ENCODE measurements at regions not wholly inside any gene's neighbourhood (a gene's known extent, or its start where the extent isn't known, plus 50 kb on each side); places are given as distances from the start of the nearest gene placed in this dataset.
"Not testable (repeated sequence)": the region's sequence is repeated elsewhere in the genome, so short reads cannot be mapped to it uniquely, and the experiment has no call there.

DNA sequence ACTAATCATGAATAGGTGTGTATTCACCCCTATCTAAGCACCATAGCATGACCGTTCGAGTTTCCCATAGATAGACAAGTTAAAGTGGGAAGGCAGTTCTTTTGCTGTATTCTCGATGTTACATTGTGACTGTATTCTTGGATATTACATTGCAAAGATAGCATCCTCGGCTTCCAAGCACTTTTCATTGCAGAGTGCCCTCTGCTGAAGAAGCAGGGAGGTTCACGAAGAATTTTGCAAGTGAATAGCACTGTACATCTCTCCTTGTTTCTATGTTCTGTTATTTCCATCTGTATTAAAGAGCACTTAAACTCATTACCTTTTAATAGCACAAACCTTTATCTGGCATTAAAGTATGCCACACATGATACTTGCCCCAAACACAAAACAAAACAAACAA lies 426.7 kb upstream of the ARX start:
- Histone ChIP-seq H3K9ac (ENCODE audit: low read depth, low read length) (no peak overlapping the region), H3K27me3 (ENCODE audit: control insufficient read depth, insufficient read depth, low read length) (no peaks in the 10 kb centered on the region), H3K36me3 (ENCODE audit: control insufficient read depth, insufficient read depth, low read length) (no peaks in the 10 kb centered on the region)

DNA sequence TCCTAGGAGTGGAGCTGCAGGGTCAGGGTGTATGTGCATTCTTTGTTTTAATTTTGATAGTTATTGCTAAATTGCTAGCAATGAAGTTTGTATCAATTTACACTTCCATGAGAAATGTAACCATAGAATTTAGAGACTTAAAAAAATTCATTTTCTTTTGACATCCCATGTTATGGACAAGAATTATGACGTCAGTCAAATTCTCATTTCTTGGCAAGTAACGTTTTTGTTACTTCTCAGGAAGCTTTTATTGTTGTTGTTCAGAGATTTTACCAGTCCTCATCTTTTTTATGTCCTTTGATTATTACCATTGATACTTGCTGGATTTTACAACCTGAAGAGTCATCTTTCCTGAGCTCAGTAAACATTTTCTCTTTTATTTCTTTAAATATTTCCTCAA lies 417.5 kb upstream of the ARX start:
- Histone ChIP-seq H3K27me3 (ENCODE audit: control insufficient read depth, insufficient read depth, low read length) (no peaks in the 10 kb centered on the region), H3K4me3 (ENCODE audit: low read depth, low read length) (no peak overlapping the region), H3K9me3 (ENCODE audit: control insufficient read depth, insufficient read depth, low read length) (peaks cover 3% of the 10 kb centered on the region), H3K4me1 (ENCODE audit: control insufficient read depth, insufficient read depth, low read length) (no peaks in the 10 kb centered on the region), H3K36me3 (ENCODE audit: control insufficient read depth, insufficient read depth, low read length) (no peaks in the 10 kb centered on the region), H3K9ac (ENCODE audit: low read depth, low read length) (no peak overlapping the region)

More for the DNA sequence above, 426.7 kb upstream of the ARX start:
- Histone ChIP-seq H3K4me3 (ENCODE audit: low read depth, low read length) (no peak overlapping the region), H3K4me1 (ENCODE audit: control insufficient read depth, insufficient read depth, low read length) (no peaks in the 10 kb centered on the region), H3K9me3 (ENCODE audit: control insufficient read depth, insufficient read depth, low read length) (no peaks in the 10 kb centered on the region)

DNA sequence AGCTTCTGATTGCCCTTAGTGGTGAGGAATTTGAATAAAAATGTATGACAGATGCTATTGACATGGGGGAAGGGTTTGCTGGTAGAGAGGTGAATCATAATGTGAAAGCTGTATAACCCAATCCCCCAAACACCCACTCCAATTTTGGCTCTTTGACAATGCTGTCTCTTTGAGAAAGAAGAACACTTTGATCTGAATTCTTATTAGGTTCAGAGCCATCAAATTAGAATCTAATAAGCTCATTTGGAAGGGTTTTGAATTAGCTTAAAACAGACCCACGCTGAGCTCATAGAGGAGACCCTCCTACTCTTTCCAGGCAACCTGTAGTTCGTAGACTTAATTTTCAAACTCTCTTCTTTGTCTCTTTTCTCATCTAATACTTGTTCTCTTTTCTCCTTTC lies 416.6 kb upstream of the ARX start:
- H3K36me3 ChIP-seq (ENCODE audit: control insufficient read depth, insufficient read depth, low read length), result no peaks in the 10 kb centered on the region
- H3K27me3 ChIP-seq (ENCODE audit: control insufficient read depth, insufficient read depth, low read length), result no peaks in the 10 kb centered on the region
- H3K9me3 ChIP-seq (ENCODE audit: control insufficient read depth, insufficient read depth, low read length), result peaks cover 3% of the 10 kb centered on the region
- no peak overlapping the region for H3K4me3 ChIP-seq (ENCODE audit: low read depth, low read length)
- no peaks in the 10 kb centered on the region for H3K4me1 ChIP-seq (ENCODE audit: control insufficient read depth, insufficient read depth, low read length)
- H3K9ac ChIP-seq (ENCODE audit: low read depth, low read length), result no peak overlapping the region

DNA sequence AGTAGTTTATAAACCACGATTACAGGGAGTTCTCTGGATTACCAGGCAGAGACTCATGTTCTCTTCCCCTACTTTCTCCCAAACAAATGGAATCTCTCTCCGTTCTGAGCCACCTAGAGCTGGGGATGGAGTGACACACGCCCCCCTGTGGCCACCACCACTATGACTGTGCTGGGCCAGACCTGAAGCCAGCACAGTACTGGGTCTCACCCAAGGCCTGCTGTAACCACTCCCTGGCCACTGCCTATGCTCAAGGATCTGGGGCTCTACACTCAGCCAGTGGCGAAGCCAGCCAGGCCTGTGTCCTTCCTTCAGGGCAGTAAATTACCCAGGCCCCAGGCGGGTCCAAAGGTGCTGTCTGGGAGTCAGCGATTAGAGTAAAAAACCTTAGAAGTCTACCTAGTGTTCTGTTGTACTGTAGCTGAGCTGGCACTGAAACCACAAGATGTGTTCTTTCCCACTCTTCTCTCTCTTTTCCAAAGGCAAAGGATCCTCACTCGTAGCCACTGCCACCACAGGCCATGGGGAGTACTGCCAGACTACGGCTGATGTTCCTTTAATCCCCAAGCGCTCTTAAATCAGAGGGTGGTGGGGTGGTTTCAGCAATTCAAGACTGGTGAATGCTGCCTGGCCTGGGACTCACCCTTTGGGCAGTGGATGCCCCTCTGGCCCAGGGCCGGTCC lies 412.2 kb upstream of the ARX start:
- Histone ChIP-seq H3K4me3 (ENCODE audit: low read depth, low read length) (no peak overlapping the region), H3K9ac (ENCODE audit: low read depth, low read length) (no peak overlapping the region), H3K9me3 (ENCODE audit: control insufficient read depth, insufficient read depth, low read length) (peaks cover 3% of the 10 kb centered on the region), H3K4me1 (ENCODE audit: control insufficient read depth, insufficient read depth, low read length) (no peaks in the 10 kb centered on the region), H3K27me3 (ENCODE audit: control insufficient read depth, insufficient read depth, low read length) (no peaks in the 10 kb centered on the region), H3K36me3 (ENCODE audit: control insufficient read depth, insufficient read depth, low read length) (no peaks in the 10 kb centered on the region)

DNA sequence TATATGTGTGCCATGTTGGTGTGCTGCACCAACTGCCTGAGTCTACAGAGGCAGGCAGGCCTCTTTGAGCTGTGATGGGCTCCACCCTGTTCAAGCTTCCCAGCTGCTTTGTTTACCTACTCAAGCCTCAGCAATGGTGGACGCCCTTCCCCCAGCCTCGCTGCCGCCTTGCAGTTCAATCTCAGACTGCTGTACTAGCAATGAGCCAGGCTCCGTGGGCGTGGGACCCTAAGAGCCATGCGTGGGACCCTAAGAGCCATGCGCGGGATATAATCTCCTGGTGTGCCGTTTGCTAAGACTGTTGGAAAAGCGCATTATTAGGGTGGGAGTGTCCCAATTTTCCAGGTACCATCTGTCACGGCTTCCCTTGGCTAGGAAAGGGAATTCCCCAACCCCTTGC lies 388.4 kb upstream of the ARX start:
- not testable (repeated sequence) for H3K4me1 ChIP-seq (ENCODE audit: control insufficient read depth, insufficient read depth, low read length); H3K36me3 ChIP-seq (ENCODE audit: control insufficient read depth, insufficient read depth, low read length); H3K27me3 ChIP-seq (ENCODE audit: control insufficient read depth, insufficient read depth, low read length); H3K9me3 ChIP-seq (ENCODE audit: control insufficient read depth, insufficient read depth, low read length); H3K4me3 ChIP-seq (ENCODE audit: low read depth, low read length); H3K9ac ChIP-seq (ENCODE audit: low read depth, low read length)

DNA sequence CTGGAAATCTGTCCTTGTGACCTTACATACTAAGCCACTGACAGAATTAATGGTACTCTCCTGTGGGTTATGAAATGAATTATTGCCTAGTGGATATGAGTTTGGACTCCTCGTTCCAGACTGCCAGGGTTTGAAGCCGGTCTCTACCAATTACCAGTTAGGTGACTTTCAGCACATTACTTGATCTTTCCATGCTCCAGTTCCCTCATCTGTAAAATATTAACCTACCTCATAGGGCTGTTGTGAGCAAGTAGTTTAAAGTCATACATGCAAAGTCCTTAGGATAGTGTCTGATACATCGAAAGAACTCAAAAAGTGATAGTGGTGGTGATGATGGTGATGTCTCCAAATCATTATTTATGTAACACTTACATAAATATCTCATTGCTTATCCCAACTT lies 373.5 kb upstream of the ARX start:
- Histone ChIP-seq H3K27me3 (ENCODE audit: control insufficient read depth, insufficient read depth, low read length) (no peaks in the 10 kb centered on the region), H3K9ac (ENCODE audit: low read depth, low read length) (no peak overlapping the region), H3K36me3 (ENCODE audit: control insufficient read depth, insufficient read depth, low read length) (no peaks in the 10 kb centered on the region), H3K4me3 (ENCODE audit: low read depth, low read length) (no peak overlapping the region), H3K9me3 (ENCODE audit: control insufficient read depth, insufficient read depth, low read length) (peaks cover 3% of the 10 kb centered on the region), H3K4me1 (ENCODE audit: control insufficient read depth, insufficient read depth, low read length) (no peaks in the 10 kb centered on the region)

DNA sequence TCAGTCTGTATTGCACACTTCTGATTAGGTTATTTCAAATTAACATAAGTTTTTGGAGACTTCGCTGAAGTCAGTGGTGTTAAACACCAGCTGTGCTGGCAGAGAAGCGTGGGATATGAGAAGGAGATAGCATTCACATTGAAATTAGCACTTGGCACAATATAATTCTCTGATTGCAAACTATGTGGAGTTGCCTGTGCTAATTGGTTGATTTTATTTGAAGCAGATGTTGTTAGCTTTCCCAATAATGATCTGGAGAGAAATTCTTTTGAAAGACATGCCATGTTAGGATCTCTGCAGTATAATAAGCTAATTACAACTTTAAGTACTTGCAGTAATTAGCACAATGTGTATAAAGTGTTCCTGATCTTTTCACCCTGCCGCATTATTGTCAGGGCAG lies 367.4 kb upstream of the ARX start:
- H3K9me3 ChIP-seq (ENCODE audit: control insufficient read depth, insufficient read depth, low read length), result peaks cover 3% of the 10 kb centered on the region
- no peak overlapping the region for H3K9ac ChIP-seq (ENCODE audit: low read depth, low read length)
- no peaks in the 10 kb centered on the region for H3K36me3 ChIP-seq (ENCODE audit: control insufficient read depth, insufficient read depth, low read length)
- no peaks in the 10 kb centered on the region for H3K27me3 ChIP-seq (ENCODE audit: control insufficient read depth, insufficient read depth, low read length)
- H3K4me1 ChIP-seq (ENCODE audit: control insufficient read depth, insufficient read depth, low read length), result no peaks in the 10 kb centered on the region
- H3K4me3 ChIP-seq (ENCODE audit: low read depth, low read length), result no peak overlapping the region

DNA sequence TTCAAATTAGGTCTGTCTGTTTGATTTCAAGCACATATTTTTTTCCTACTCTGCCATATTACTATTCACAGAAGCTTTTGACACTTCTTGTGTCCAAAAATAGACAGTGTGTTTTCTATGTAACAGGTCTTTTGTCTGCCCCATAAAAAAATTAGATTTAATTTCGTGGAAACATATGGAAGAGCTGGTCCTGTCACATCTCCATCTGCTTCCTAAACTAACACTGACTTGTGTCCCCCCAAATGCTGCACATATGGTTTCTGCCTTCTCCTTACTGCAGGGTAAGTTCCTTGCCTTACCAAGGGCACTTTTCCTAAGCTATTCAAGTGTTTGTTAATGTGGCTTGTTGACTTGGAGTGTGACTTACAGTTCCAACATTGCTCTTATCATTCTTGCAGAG lies 340.7 kb upstream of the ARX start:
- Histone ChIP-seq H3K9me3 (ENCODE audit: control insufficient read depth, insufficient read depth, low read length) (no peaks in the 10 kb centered on the region), H3K4me1 (ENCODE audit: control insufficient read depth, insufficient read depth, low read length) (no peaks in the 10 kb centered on the region), H3K27me3 (ENCODE audit: control insufficient read depth, insufficient read depth, low read length) (no peaks in the 10 kb centered on the region), H3K4me3 (ENCODE audit: low read depth, low read length) (no peak overlapping the region), H3K9ac (ENCODE audit: low read depth, low read length) (no peak overlapping the region), H3K36me3 (ENCODE audit: control insufficient read depth, insufficient read depth, low read length) (no peaks in the 10 kb centered on the region)

DNA sequence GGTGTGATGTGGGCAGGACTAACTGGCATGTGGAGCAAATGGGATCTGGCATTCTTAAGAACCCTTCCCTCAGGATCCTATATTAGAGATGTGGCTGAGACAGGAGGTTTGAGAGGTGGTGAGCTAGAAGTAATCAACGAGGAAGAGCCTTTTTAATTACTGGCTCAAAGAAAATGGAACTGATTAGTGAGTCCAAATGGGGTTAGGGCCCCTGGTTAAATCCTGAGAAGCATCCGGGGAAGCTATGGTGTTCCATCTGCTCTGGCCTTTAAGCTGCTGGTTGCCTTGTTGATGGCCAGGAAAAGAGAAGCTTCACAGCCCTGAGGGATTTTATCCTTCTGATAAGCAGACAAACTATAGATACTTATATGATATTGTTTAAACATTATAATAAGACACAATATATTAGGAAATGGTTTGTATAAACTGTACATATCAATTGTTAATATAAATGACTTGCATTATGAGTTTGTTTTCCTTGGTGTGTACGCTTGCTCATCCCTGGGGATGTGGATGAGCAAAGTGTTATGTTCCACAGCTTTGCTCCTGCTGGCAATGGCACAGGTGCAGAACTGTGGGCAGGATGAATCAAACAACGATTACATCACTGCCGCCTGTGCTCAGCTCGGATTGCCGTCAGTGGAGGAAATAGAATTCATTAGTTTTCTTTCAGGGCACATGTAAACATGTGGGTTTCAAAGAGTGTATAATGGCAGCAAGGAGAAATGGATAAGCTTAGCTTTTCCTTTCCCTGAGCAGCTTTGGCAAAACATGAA lies 328.6 kb upstream of the ARX start:
- H3K9me3 ChIP-seq (ENCODE audit: control insufficient read depth, insufficient read depth, low read length), result peaks cover 3% of the 10 kb centered on the region
- no peak overlapping the region for H3K4me3 ChIP-seq (ENCODE audit: low read depth, low read length)
- no peaks in the 10 kb centered on the region for H3K27me3 ChIP-seq (ENCODE audit: control insufficient read depth, insufficient read depth, low read length)
- H3K36me3 ChIP-seq (ENCODE audit: control insufficient read depth, insufficient read depth, low read length), result no peaks in the 10 kb centered on the region
- H3K4me1 ChIP-seq (ENCODE audit: control insufficient read depth, insufficient read depth, low read length), result no peaks in the 10 kb centered on the region
- H3K9ac ChIP-seq (ENCODE audit: low read depth, low read length), result no peak overlapping the region

DNA sequence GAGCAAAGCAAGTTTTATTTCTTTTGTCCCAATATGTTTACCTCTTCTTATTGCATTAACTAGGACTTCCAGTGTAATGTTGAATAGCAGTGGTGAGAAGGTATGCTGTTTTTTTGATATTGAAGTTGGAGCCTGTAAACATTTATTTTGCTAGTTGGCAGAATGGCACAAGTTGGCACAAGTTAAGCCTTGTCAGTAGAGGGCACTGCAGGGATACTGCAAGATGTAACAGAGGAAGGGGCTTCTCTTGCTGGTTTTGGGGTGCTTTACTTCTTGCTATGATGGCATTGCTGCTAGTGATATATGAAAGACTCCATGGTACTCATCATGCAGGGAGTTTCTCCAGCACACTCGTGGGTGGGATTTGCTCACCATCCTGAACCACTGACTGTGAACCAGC lies 327.3 kb upstream of the ARX start:
- H3K9ac ChIP-seq (ENCODE audit: low read depth, low read length), result no peak overlapping the region
- H3K9me3 ChIP-seq (ENCODE audit: control insufficient read depth, insufficient read depth, low read length), result peaks cover 3% of the 10 kb centered on the region
- no peaks in the 10 kb centered on the region for H3K4me1 ChIP-seq (ENCODE audit: control insufficient read depth, insufficient read depth, low read length)
- no peaks in the 10 kb centered on the region for H3K27me3 ChIP-seq (ENCODE audit: control insufficient read depth, insufficient read depth, low read length)
- H3K36me3 ChIP-seq (ENCODE audit: control insufficient read depth, insufficient read depth, low read length), result peaks cover 2% of the 10 kb centered on the region
- H3K4me3 ChIP-seq (ENCODE audit: low read depth, low read length), result no peak overlapping the region

DNA sequence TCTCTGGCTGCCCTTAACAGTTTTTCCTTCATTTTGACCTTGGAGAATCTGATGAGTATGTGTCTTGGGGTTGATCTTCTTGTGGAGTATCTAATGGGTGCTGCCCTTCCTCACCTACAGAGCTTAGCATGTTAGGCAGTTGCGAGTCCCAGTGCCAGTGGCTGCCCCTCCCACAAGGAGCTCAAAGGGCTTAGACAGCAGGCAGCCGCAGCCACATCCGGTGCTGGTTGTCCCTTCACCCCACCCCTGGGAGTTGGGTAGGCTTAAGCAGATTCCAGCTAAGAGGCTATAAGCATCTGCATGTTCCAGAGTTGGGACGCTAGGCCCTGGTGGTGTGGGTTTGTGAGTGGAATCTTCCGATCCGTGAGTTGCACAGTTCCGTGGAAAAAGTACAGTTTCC lies 322.1 kb upstream of the ARX start:
- no peaks in the 10 kb centered on the region for H3K4me1 ChIP-seq (ENCODE audit: control insufficient read depth, insufficient read depth, low read length)
- H3K27me3 ChIP-seq (ENCODE audit: control insufficient read depth, insufficient read depth, low read length), result no peaks in the 10 kb centered on the region
- no peak overlapping the region for H3K9ac ChIP-seq (ENCODE audit: low read depth, low read length)
- peaks cover 3% of the 10 kb centered on the region for H3K36me3 ChIP-seq (ENCODE audit: control insufficient read depth, insufficient read depth, low read length)
- no peak overlapping the region for H3K4me3 ChIP-seq (ENCODE audit: low read depth, low read length)
- H3K9me3 ChIP-seq (ENCODE audit: control insufficient read depth, insufficient read depth, low read length), result no peaks in the 10 kb centered on the region

DNA sequence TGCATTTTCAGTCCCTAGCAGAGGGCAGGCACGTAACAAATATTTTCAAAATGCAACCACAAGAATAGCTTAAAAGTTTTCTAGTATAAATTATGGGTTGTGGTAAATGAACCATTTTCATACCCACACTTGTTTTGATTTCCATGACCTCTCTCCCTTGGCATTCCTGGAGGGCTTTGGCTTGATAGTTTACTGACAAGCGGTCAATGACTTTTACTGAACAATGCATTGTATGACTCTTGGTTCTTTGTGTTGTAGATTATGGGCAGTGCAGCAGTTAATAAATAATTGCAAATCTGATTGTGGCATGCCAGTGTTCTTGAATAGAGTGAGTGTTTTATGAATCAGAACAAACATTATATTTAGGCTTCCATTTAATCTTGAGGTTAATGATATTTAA lies 285.2 kb upstream of the ARX start:
- Histone ChIP-seq H3K4me3 (ENCODE audit: low read depth, low read length) (no peak overlapping the region), H3K9me3 (ENCODE audit: control insufficient read depth, insufficient read depth, low read length) (no peaks in the 10 kb centered on the region), H3K27me3 (ENCODE audit: control insufficient read depth, insufficient read depth, low read length) (no peaks in the 10 kb centered on the region), H3K36me3 (ENCODE audit: control insufficient read depth, insufficient read depth, low read length) (no peaks in the 10 kb centered on the region), H3K4me1 (ENCODE audit: control insufficient read depth, insufficient read depth, low read length) (no peaks in the 10 kb centered on the region), H3K9ac (ENCODE audit: low read depth, low read length) (no peak overlapping the region)

All from iPS-15b (cell line).